ENCODE measurements at regions not wholly inside any gene's neighbourhood (a gene's known extent, or its start where the extent isn't known, plus 50 kb on each side); places are given as distances from the start of the nearest gene placed in this dataset.

- H3K4me3 ChIP-seq (ENCODE audit: low read length) = no peak overlapping the region
- H3K9ac ChIP-seq (ENCODE audit: low read length) = no peak overlapping the region
- H4K20me1 ChIP-seq (ENCODE audit: insufficient read depth) = no peaks in the 10 kb centered on the region
- no peak overlapping the region for H2AFZ ChIP-seq (ENCODE audit: low read depth, low read length)
- no peak overlapping the region for H3K27ac ChIP-seq (ENCODE audit: low read length)
- no peaks in the 10 kb centered on the region for H3K27me3 ChIP-seq (ENCODE audit: insufficient read depth, low read depth, low read length)
- no peaks in the 10 kb centered on the region for H3K36me3 ChIP-seq (ENCODE audit: insufficient read depth, low read length)
- TF ChIP-seq POLR2AphosphoS5 (IDR thresholded peaks at IDR 0.05) (no peak), REST (IDR thresholded peaks at IDR 0.05; ENCODE audit: borderline replicate concordance) (no peak), TAF1 (IDR thresholded peaks at IDR 0.05; ENCODE audit: low read depth) (no peak), SMC3 (conservative IDR thresholded peaks at IDR 0.05; ENCODE audit: poor library complexity) (no peak), CTCF (IDR thresholded peaks at IDR 0.05; ENCODE audit: poor library complexity, severe bottlenecking) (no peak), MXI1 (conservative IDR thresholded peaks at IDR 0.05; ENCODE audit: poor library complexity, severe bottlenecking) (no peak), EP300 (conservative IDR thresholded peaks at IDR 0.05; ENCODE audit: poor library complexity, severe bottlenecking) (no peak)
- H3F3A ChIP-seq (ENCODE audit: insufficient read depth, low read length, poor library complexity, severe bottlenecking) = no peaks in the 10 kb centered on the region
- H3K4me2 ChIP-seq (ENCODE audit: low read length) = no peak overlapping the region
- H3K79me2 ChIP-seq (replicated peaks; ENCODE audit: insufficient read depth, low read length) = no peaks in the 10 kb centered on the region
- H3K9me3 ChIP-seq (ENCODE audit: low read length) = no peaks in the 10 kb centered on the region
- H3K9me2 ChIP-seq (ENCODE audit: insufficient read depth, low read length) = no peaks in the 10 kb centered on the region
These were observed 216.1 kb downstream of the COX7C start for GRCh38 chr5:86833868-86834267.

GRCh38 chr5:86837610-86838009, 219.9 kb downstream of the COX7C start:
- H3K9me3 ChIP-seq (ENCODE audit: low read length) = no peaks in the 10 kb centered on the region
- TF ChIP-seq SMC3 (conservative IDR thresholded peaks at IDR 0.05; ENCODE audit: poor library complexity) (no peak), RAD21 (conservative IDR thresholded peaks at IDR 0.05) (no peak), EP300 (conservative IDR thresholded peaks at IDR 0.05; ENCODE audit: poor library complexity, severe bottlenecking) (no peak), MXI1 (conservative IDR thresholded peaks at IDR 0.05; ENCODE audit: poor library complexity, severe bottlenecking) (no peak)
- H3K4me2 ChIP-seq (ENCODE audit: low read length) = no peak overlapping the region
- H3K79me2 ChIP-seq (replicated peaks; ENCODE audit: insufficient read depth, low read length) = no peaks in the 10 kb centered on the region
- H4K20me1 ChIP-seq (ENCODE audit: insufficient read depth) = no peaks in the 10 kb centered on the region
- no peak overlapping the region for H2AFZ ChIP-seq (ENCODE audit: low read depth, low read length)
- H3K9ac ChIP-seq (ENCODE audit: low read length) = no peak overlapping the region
- no peaks in the 10 kb centered on the region for H3F3A ChIP-seq (ENCODE audit: insufficient read depth, low read length, poor library complexity, severe bottlenecking)
- H3K9me2 ChIP-seq (ENCODE audit: insufficient read depth, low read length) = no peaks in the 10 kb centered on the region
- H3K36me3 ChIP-seq (ENCODE audit: insufficient read depth, low read length) = no peaks in the 10 kb centered on the region
- no peak overlapping the region for H3K27ac ChIP-seq (ENCODE audit: low read length)
- H3K4me3 ChIP-seq (ENCODE audit: low read length) = no peak overlapping the region
- H3K27me3 ChIP-seq (ENCODE audit: insufficient read depth, low read depth, low read length) = no peaks in the 10 kb centered on the region

GRCh38 chr5:86838083-86838482, 220.3 kb downstream of the COX7C start:
- Histone ChIP-seq H3K4me3 (ENCODE audit: low read length) (no peak overlapping the region), H3K27me3 (ENCODE audit: insufficient read depth, low read depth, low read length) (no peaks in the 10 kb centered on the region), H4K20me1 (ENCODE audit: insufficient read depth) (no peaks in the 10 kb centered on the region), H3K27ac (ENCODE audit: low read length) (no peak overlapping the region), H3K4me2 (ENCODE audit: low read length) (no peak overlapping the region), H3K9ac (ENCODE audit: low read length) (no peak overlapping the region), H3F3A (ENCODE audit: insufficient read depth, low read length, poor library complexity, severe bottlenecking) (no peaks in the 10 kb centered on the region), H2AFZ (ENCODE audit: low read depth, low read length) (no peak overlapping the region), H3K79me2 (replicated peaks; ENCODE audit: insufficient read depth, low read length) (no peaks in the 10 kb centered on the region), H3K9me3 (ENCODE audit: low read length) (no peaks in the 10 kb centered on the region), H3K9me2 (ENCODE audit: insufficient read depth, low read length) (no peaks in the 10 kb centered on the region), H3K36me3 (ENCODE audit: insufficient read depth, low read length) (no peaks in the 10 kb centered on the region)
- TF ChIP-seq REST (IDR thresholded peaks at IDR 0.05; ENCODE audit: borderline replicate concordance) (no peak), POLR2AphosphoS5 (IDR thresholded peaks at IDR 0.05) (no peak), EZH2 (IDR thresholded peaks at IDR 0.05; ENCODE audit: borderline replicate concordance, insufficient read depth, low read length, poor library complexity, severe bottlenecking) (no peak), CTCF (IDR thresholded peaks at IDR 0.05; ENCODE audit: poor library complexity, severe bottlenecking) (no peak), EP300 (conservative IDR thresholded peaks at IDR 0.05; ENCODE audit: poor library complexity, severe bottlenecking) (no peak), RAD21 (conservative IDR thresholded peaks at IDR 0.05) (no peak), MXI1 (conservative IDR thresholded peaks at IDR 0.05; ENCODE audit: poor library complexity, severe bottlenecking) (no peak), SMC3 (conservative IDR thresholded peaks at IDR 0.05; ENCODE audit: poor library complexity) (no peak), TAF1 (IDR thresholded peaks at IDR 0.05; ENCODE audit: low read depth) (no peak)

All from neural cell (in vitro differentiated cells).